Panc1 (cell line): ENCODE measurements at regions not wholly inside any gene's neighbourhood (a gene's known extent, or its start where the extent isn't known, plus 50 kb on each side); places are given as distances from the start of the nearest gene placed in this dataset.

Experiments used
- ATAC-seq: fragments of 200-7000 bp; cut with Tn5 transposase; 2 replicates; pipeline ENCODE4 v1.9.1; 2020; ENCODE audit warnings: mild to moderate bottlenecking, moderate library complexity
- BruUV-seq: library from RNA; stranded (reverse); fragments of 400-500 nt; replicated peaks from 2 replicates; lab custom pipeline; 2021; lab: Mats Ljungman, UMichigan
- CTCF ChIA-PET: fragments of 300-600 bp; sonication (Branson Sonifier 250); formaldehyde crosslinking; loops from one replicate; lab custom pipeline; 2022; ENCODE audit warnings: antibody characterized with exemption; lab: Charles Lee
- POLR2A ChIA-PET: fragments of 300-600 bp; sonication (Branson Sonifier 250); formaldehyde crosslinking; loops from one replicate; lab custom pipeline; 2022; ENCODE audit warnings: antibody characterized with exemption; lab: Charles Lee
- DNase-seq: peaks from one replicate; pipeline ENCODE4 v3.0.0-alpha.2; 2010; ENCODE audit warnings: low read depth, low spot score
- H3K27ac ChIP-seq: 2 replicates; pipeline ENCODE4 v1.5.1; 2011; ENCODE audit warnings: mild to moderate bottlenecking, low read length, inconsistent platforms
- H3K27me3 ChIP-seq: fragments of 200-500 bp; sonication (Bioruptor generic); 2 replicates; pipeline ENCODE4 v1.6.0; 2014; ENCODE audit warnings: low read length, inconsistent platforms; ENCODE audit not compliant: control insufficient read depth, insufficient read depth
- H3K36me3 ChIP-seq: fragments of 200-500 bp; sonication (Bioruptor generic); 2 replicates; pipeline ENCODE4 v1.5.1; 2014; ENCODE audit warnings: inconsistent platforms, mild to moderate bottlenecking, low read length, moderate library complexity; ENCODE audit not compliant: control insufficient read depth, insufficient read depth
- H3K4me1 ChIP-seq: 2 replicates; pipeline ENCODE4 v1.5.1; 2011; ENCODE audit warnings: inconsistent platforms, mild to moderate bottlenecking, low read length, moderate library complexity; ENCODE audit not compliant: control insufficient read depth, insufficient read depth
- H3K4me3 ChIP-seq, 2 experiments: 2 replicates each; pipeline ENCODE4 v1.5.1; 2011 to 2012; ENCODE audit warnings: low read depth in 2 of 2, low read length in 2 of 2, mild to moderate bottlenecking in 2 of 2, inconsistent platforms in 1 of 2, moderate library complexity in 1 of 2
- H3K9me3 ChIP-seq: fragments of 200-500 bp; sonication (Bioruptor generic); 2 replicates; pipeline ENCODE4 v1.5.1; 2014; ENCODE audit warnings: low read depth, mild to moderate bottlenecking, inconsistent platforms, low read length, moderate library complexity; ENCODE audit not compliant: control insufficient read depth, insufficient read depth
- CTCF ChIP-seq: fragments of 450-650 bp; IDR thresholded peaks from 2 replicates; pipeline ENCODE4 v1.5.1; 2017; ENCODE audit warnings: mild to moderate bottlenecking
- POLR2AphosphoS5 ChIP-seq: IDR thresholded peaks from 2 replicates; pipeline ENCODE4 v1.6.1; 2012; ENCODE audit warnings: mild to moderate bottlenecking, low read depth, low read length, moderate library complexity
- REST ChIP-seq, 2 experiments: IDR thresholded peaks; 2 replicates each; pipeline ENCODE4 v1.6.1; 2011 to 2012; ENCODE audit warnings: low read depth in 2 of 2, control low read depth in 1 of 2, low read length in 1 of 2, mild to moderate bottlenecking in 1 of 2, moderate library complexity in 1 of 2; ENCODE audit not compliant: insufficient read depth in 1 of 2
- SIN3A ChIP-seq: IDR thresholded peaks from 2 replicates; pipeline ENCODE4 v1.6.1; 2012; ENCODE audit warnings: low read depth, mild to moderate bottlenecking, low read length, moderate library complexity, borderline replicate concordance; ENCODE audit not compliant: insufficient read depth
- TCF7L2 ChIP-seq: IDR thresholded peaks from 2 replicates; pipeline ENCODE4 v1.6.1; 2011; ENCODE audit warnings: mild to moderate bottlenecking, low read depth, low read length, inconsistent platforms
- in situ Hi-C: cut with HindIII; loops from 2 replicates; pipeline ENCODE4 v1.10.0; 2016; ENCODE audit warnings: low sequenced_read_pairs, low pct_unique_long_range_greater_than_20kb
- intact Hi-C: fragments of 100-400 bp; cut with micrococcal nuclease; formaldehyde crosslinking; loops from one replicate; pipeline ENCODE4 v1.10.0; 2022; ENCODE audit not compliant: unreplicated experiment

GRCh38 chr7:125892434-125892833 is 962.8 kb upstream of the POT1 start:
- no peaks in the 10 kb centered on the region for H3K36me3 ChIP-seq
- H3K27ac ChIP-seq: no peak overlapping the region
- H3K27me3 ChIP-seq: no peaks in the 10 kb centered on the region
- H3K9me3 ChIP-seq: no peaks in the 10 kb centered on the region
- TF ChIP-seq REST (IDR thresholded peaks at IDR 0.05; ENCODE audit: insufficient read depth in 1 of 2, low read depth in 2 of 2, low read length in 1 of 2) (no peak), POLR2AphosphoS5 (no peak), TCF7L2 (no peak), SIN3A (no peak), CTCF (no peak)
- ChIA-PET CTCF (no interaction called here), POLR2A (no interaction called here)
- no peak for ATAC-seq
- in situ Hi-C loops: no loop called here
- BruUV-seq: no TSS peak
- no peak for DNase-seq
- intact Hi-C loops: no loop called here
- H3K4me1 ChIP-seq: no peaks in the 10 kb centered on the region
- H3K4me3 ChIP-seq: no peak overlapping the region

- Histone ChIP-seq H3K4me1 (no peaks in the 10 kb centered on the region), H3K27ac (no peak overlapping the region), H3K4me3 (no peak overlapping the region), H3K9me3 (0 out of 2 replicates have a peak, but pooled peaks cover 2% of the 10 kb centered on the region), H3K27me3 (no peaks in the 10 kb centered on the region), H3K36me3 (no peaks in the 10 kb centered on the region)
- ChIA-PET POLR2A (no interaction called here), CTCF (no interaction called here)
- intact Hi-C loops (loop anchor here (10.0 kb wide), 1 partner anchor 1134 kb away; no protein-coding TSS in a partner anchor), in situ Hi-C loops (no loop called here)
- ATAC-seq: no peak
- BruUV-seq: no TSS peak
- DNase-seq: no peak
- TF ChIP-seq POLR2AphosphoS5: no peak
Observed at GRCh38 chr7:125878988-125879387, 949.4 kb upstream of the POT1 start.

- Histone ChIP-seq H3K36me3 (no peaks in the 10 kb centered on the region), H3K27ac (no peak overlapping the region), H3K4me1 (no peaks in the 10 kb centered on the region), H3K4me3 (no peak overlapping the region), H3K9me3 (0 out of 2 replicates have a peak, but pooled peaks cover 5% of the 10 kb centered on the region), H3K27me3 (no peaks in the 10 kb centered on the region)
- DNase-seq (no peak), ATAC-seq (no peak)
- CTCF ChIA-PET: no interaction called here
- BruUV-seq: no TSS peak
- in situ Hi-C loops (no loop called here), intact Hi-C loops (loop anchor here (10.0 kb wide), 1 partner anchor 1134 kb away; no protein-coding TSS in a partner anchor)
- TF ChIP-seq REST (IDR thresholded peaks at IDR 0.05; ENCODE audit: insufficient read depth in 1 of 2, low read depth in 2 of 2, low read length in 1 of 2) (no peak), TCF7L2 (no peak), POLR2AphosphoS5 (no peak), CTCF (no peak), SIN3A (no peak)
- POLR2A ChIA-PET: no interaction called here
Observed at GRCh38 chr7:125878235-125878956, 948.8 kb upstream of the POT1 start.
